NOMO-1 treated with dmso at 0.1 percent for 144 hours (cell line): ENCODE measurements at regions not wholly inside any gene's neighbourhood (a gene's known extent, or its start where the extent isn't known, plus 50 kb on each side); places are given as distances from the start of the nearest gene placed in this dataset.

Experiments
- DNase-seq: peaks from one replicate; lab custom pipeline; 2025; ENCODE audit not compliant: unreplicated experiment; lab: John Stamatoyannopoulos, UW

- no peak for DNase-seq
Observed at GRCh38 chr17:13310858-13311257, 290.9 kb downstream of the HS3ST3A1 start.

GRCh38 chr17:13306310-13306962 lies 288.6 kb upstream of the ELAC2 start:
- DNase-seq, result peak; percentile 57

GRCh38 chr17:13302983-13303382 lies 285.2 kb upstream of the ELAC2 start:
- DNase-seq, result no peak

GRCh38 chr17:13302419-13302818 lies 284.6 kb upstream of the ELAC2 start:
- DNase-seq, result no peak

- DNase-seq, result no peak
Observed at GRCh38 chr17:13297183-13297582, 279.4 kb upstream of the ELAC2 start.

- no peak for DNase-seq
Observed at GRCh38 chr17:13293421-13293820, 275.6 kb upstream of the ELAC2 start.

GRCh38 chr17:13292291-13292690 lies 274.5 kb upstream of the ELAC2 start:
- no peak for DNase-seq

- no peak for DNase-seq
Observed at GRCh38 chr17:13288248-13288647, 270.4 kb upstream of the ELAC2 start.

- DNase-seq, result no peak
Observed at GRCh38 chr17:13287226-13287625, 269.4 kb upstream of the ELAC2 start.

GRCh38 chr17:13283606-13284005 lies 265.8 kb upstream of the ELAC2 start:
- no peak for DNase-seq

GRCh38 chr17:13281626-13282025 lies 263.8 kb upstream of the ELAC2 start:
- no peak for DNase-seq

GRCh38 chr17:13273806-13274205 lies 256.0 kb upstream of the ELAC2 start:
- no peak for DNase-seq

- no peak for DNase-seq
Observed at GRCh38 chr17:13272296-13272695, 254.5 kb upstream of the ELAC2 start.

- no peak for DNase-seq
Observed at GRCh38 chr17:13268791-13269595, 251.2 kb upstream of the ELAC2 start.

- DNase-seq, result no peak
Observed at GRCh38 chr17:13266606-13267005, 248.8 kb upstream of the ELAC2 start.

GRCh38 chr17:13265311-13265710 lies 247.5 kb upstream of the ELAC2 start:
- no peak for DNase-seq

- DNase-seq, result no peak
Observed at GRCh38 chr17:13263746-13264145, 245.9 kb upstream of the ELAC2 start.

GRCh38 chr17:13256545-13256944 lies 238.7 kb upstream of the ELAC2 start:
- DNase-seq, result no peak

GRCh38 chr17:13253733-13254410 lies 236.0 kb upstream of the ELAC2 start:
- no peak for DNase-seq

- DNase-seq, result no peak
Observed at GRCh38 chr17:13244513-13244912, 226.7 kb upstream of the ELAC2 start.

- no peak for DNase-seq
Observed at GRCh38 chr17:13243585-13243984, 225.8 kb upstream of the ELAC2 start.

GRCh38 chr17:13240851-13241250 lies 223.0 kb upstream of the ELAC2 start:
- DNase-seq, result no peak
